GM23248 (cell line): ENCODE measurements at regions not wholly inside any gene's neighbourhood (a gene's known extent, or its start where the extent isn't known, plus 50 kb on each side); places are given as distances from the start of the nearest gene placed in this dataset.

ENCODE experiments used
- DNase-seq: peaks from one replicate; pipeline ENCODE4 v3.0.0-alpha.2; 2015
- H2AFZ ChIP-seq: fragments of 200-600 bp; sonication (generic); 2 replicates; pipeline ENCODE4 v1.6.1; 2016; ENCODE audit warnings: antibody characterized with exemption
- H3F3A ChIP-seq: fragments of 200-600 bp; sonication (generic); 2 replicates; pipeline ENCODE4 v1.6.1; 2016; ENCODE audit warnings: mild to moderate bottlenecking, antibody characterized with exemption, mixed run types; ENCODE audit not compliant: insufficient read depth
- H3K27ac ChIP-seq: fragments of 200-600 bp; sonication (generic); 2 replicates; pipeline ENCODE4 v1.5.1; 2016; ENCODE audit warnings: mild to moderate bottlenecking
- H3K27me3 ChIP-seq: fragments of 200-600 bp; sonication (generic); replicated peaks from 2 replicates; pipeline ENCODE4 v1.6.1; 2016; ENCODE audit warnings: mild to moderate bottlenecking; ENCODE audit not compliant: insufficient read depth
- H3K36me3 ChIP-seq: fragments of 200-600 bp; sonication (generic); 2 replicates; pipeline ENCODE4 v1.6.1; 2016; ENCODE audit warnings: low read depth, mild to moderate bottlenecking
- H3K4me1 ChIP-seq: fragments of 200-600 bp; sonication (generic); 2 replicates; pipeline ENCODE4 v1.6.1; 2016; ENCODE audit warnings: mild to moderate bottlenecking; ENCODE audit not compliant: insufficient read depth
- H3K4me2 ChIP-seq: fragments of 200-600 bp; sonication (generic); one replicate; pipeline ENCODE4 v1.6.1; 2016; ENCODE audit warnings: mild to moderate bottlenecking; ENCODE audit not compliant: unreplicated experiment
- H3K4me3 ChIP-seq: fragments of 200-600 bp; sonication (generic); 2 replicates; pipeline ENCODE4 v1.5.1; 2016; ENCODE audit warnings: mild to moderate bottlenecking
- H3K79me2 ChIP-seq: fragments of 200-600 bp; sonication (generic); 2 replicates; pipeline ENCODE4 v1.6.1; 2016; ENCODE audit warnings: mild to moderate bottlenecking; ENCODE audit not compliant: insufficient read depth
- H3K9ac ChIP-seq: fragments of 200-600 bp; sonication (generic); 2 replicates; pipeline ENCODE4 v1.6.1; 2016; ENCODE audit warnings: mild to moderate bottlenecking
- H3K9me2 ChIP-seq: fragments of 200-600 bp; sonication (generic); 2 replicates; pipeline ENCODE4 v1.6.1; 2016; ENCODE audit warnings: mixed run types, mild to moderate bottlenecking, moderate library complexity; ENCODE audit not compliant: insufficient read depth
- H3K9me3 ChIP-seq: fragments of 200-600 bp; sonication (generic); one replicate; pipeline ENCODE4 v1.6.1; 2017; ENCODE audit warnings: low read depth
- H4K20me1 ChIP-seq: fragments of 200-600 bp; sonication (generic); 2 replicates; pipeline ENCODE4 v1.6.0; 2016; ENCODE audit not compliant: insufficient read depth
- EZH2 ChIP-seq: fragments of 200-600 bp; sonication (generic); IDR thresholded peaks from 2 replicates; pipeline ENCODE4 v1.6.1; 2018; ENCODE audit warnings: antibody characterized with exemption, mild to moderate bottlenecking; ENCODE audit not compliant: insufficient read depth, poor library complexity, severe bottlenecking
- EZH2phosphoT487 ChIP-seq: fragments of 200-600 bp; sonication (generic); IDR thresholded peaks from 2 replicates; pipeline ENCODE4 v1.6.1; 2018; ENCODE audit warnings: antibody characterized with exemption, moderate library complexity, mild to moderate bottlenecking, low read depth; ENCODE audit not compliant: insufficient read depth
- WGBS, 2 experiments: methylation state at CpG; one replicate each; pipeline ENCODE4 v1.1.6; 2015 to 2017; ENCODE audit warnings: low lambda C conversion rate in 2 of 2, low coverage in 1 of 2; ENCODE audit errors: missing lambda C conversion rate in 2 of 2; 5-methylcytosine and 5-hydroxymethylcytosine counted together
- in situ Hi-C: fragments of 300-500 bp; cut with MboI; formaldehyde crosslinking; loops from 2 replicates; pipeline ENCODE4 v1.15.0; 2020

DNA sequence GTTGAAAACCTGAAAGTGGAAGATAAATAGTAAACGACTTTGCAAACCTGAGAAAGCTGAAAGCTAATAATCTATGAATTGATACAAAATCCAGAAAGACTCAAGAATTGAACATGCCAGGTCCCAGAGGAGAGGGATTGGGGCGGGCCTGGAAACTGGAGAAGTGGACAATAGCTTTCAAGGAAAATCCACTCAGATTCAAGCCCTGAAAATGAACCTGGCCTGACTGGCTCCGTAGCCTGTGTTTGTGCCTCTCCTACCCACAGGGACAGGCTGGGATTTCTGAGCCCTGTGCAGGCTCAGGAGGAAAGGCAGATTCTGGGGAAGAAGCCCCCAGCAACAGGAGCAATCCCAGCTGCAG lies 274.8 kb upstream of the HS6ST1 start:
- in situ Hi-C loops: no loop called here
- Histone ChIP-seq H3K4me1 (no peaks in the 10 kb centered on the region), H3K9me2 (no peaks in the 10 kb centered on the region), H3F3A (no peaks in the 10 kb centered on the region), H3K9ac (no peak overlapping the region), H3K4me2 (no peak overlapping the region), H3K36me3 (no peaks in the 10 kb centered on the region), H3K4me3 (no peak overlapping the region), H3K9me3 (no peaks in the 10 kb centered on the region), H2AFZ (no peak overlapping the region), H3K79me2 (no peaks in the 10 kb centered on the region), H3K27ac (no peak overlapping the region), H3K27me3 (no peaks in the 10 kb centered on the region), H4K20me1 (no peaks in the 10 kb centered on the region)
- DNase-seq: no peak
- TF ChIP-seq EZH2: no peak
- TF ChIP-seq EZH2phosphoT487: no peak
- WGBS, 2 experiments: 87 to 88% methylated on average over 3 of the region's 3 CpGs

- Histone ChIP-seq H3K4me2 (no peak overlapping the region), H3K9me2 (no peaks in the 10 kb centered on the region), H3K27me3 (no peaks in the 10 kb centered on the region), H3F3A (no peaks in the 10 kb centered on the region), H3K9me3 (no peaks in the 10 kb centered on the region), H3K79me2 (no peaks in the 10 kb centered on the region), H3K27ac (no peak overlapping the region), H4K20me1 (no peaks in the 10 kb centered on the region), H2AFZ (no peak overlapping the region), H3K9ac (no peak overlapping the region), H3K4me1 (no peaks in the 10 kb centered on the region), H3K4me3 (no peak overlapping the region), H3K36me3 (no peaks in the 10 kb centered on the region)
- no peak for TF ChIP-seq EZH2phosphoT487
- TF ChIP-seq EZH2: no peak
- DNase-seq: no peak
- in situ Hi-C loops: no loop called here
- 86 to 88% methylated on average over 17 of the region's 17 CpGs for WGBS, 2 experiments
Measured at GRCh38 chr2:128593879-128594650, 275.4 kb upstream of the HS6ST1 start.

DNA sequence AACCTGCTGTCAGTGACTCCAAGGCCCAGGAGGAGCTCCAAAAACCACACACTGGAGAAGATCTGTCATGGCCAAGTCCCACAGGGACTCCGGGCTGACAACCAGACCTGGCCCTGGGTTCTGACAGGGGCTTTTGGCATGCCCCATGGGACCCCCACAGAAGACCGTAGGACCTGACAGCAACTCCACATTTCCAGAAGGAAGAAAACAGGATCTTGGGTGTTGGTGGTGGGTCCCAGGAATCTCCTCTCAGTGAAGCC lies 275.9 kb upstream of the HS6ST1 start:
- TF ChIP-seq EZH2phosphoT487 (no peak), EZH2 (no peak)
- no peak for DNase-seq
- WGBS, 2 experiments: 95 to 96% methylated on average over 2 of the region's 2 CpGs
- no peak overlapping the region for H3K4me2 ChIP-seq
- H3K79me2 ChIP-seq: no peaks in the 10 kb centered on the region
- no peaks in the 10 kb centered on the region for H3K27me3 ChIP-seq
- no peak overlapping the region for H3K9ac ChIP-seq
- H2AFZ ChIP-seq: no peak overlapping the region
- no peaks in the 10 kb centered on the region for H3K36me3 ChIP-seq
- no peaks in the 10 kb centered on the region for H3K9me3 ChIP-seq
- H3K27ac ChIP-seq: no peak overlapping the region
- H3F3A ChIP-seq: no peaks in the 10 kb centered on the region
- H3K4me3 ChIP-seq: no peak overlapping the region
- H3K9me2 ChIP-seq: no peaks in the 10 kb centered on the region
- H4K20me1 ChIP-seq: no peaks in the 10 kb centered on the region
- in situ Hi-C loops: no loop called here
- H3K4me1 ChIP-seq: no peaks in the 10 kb centered on the region

DNA sequence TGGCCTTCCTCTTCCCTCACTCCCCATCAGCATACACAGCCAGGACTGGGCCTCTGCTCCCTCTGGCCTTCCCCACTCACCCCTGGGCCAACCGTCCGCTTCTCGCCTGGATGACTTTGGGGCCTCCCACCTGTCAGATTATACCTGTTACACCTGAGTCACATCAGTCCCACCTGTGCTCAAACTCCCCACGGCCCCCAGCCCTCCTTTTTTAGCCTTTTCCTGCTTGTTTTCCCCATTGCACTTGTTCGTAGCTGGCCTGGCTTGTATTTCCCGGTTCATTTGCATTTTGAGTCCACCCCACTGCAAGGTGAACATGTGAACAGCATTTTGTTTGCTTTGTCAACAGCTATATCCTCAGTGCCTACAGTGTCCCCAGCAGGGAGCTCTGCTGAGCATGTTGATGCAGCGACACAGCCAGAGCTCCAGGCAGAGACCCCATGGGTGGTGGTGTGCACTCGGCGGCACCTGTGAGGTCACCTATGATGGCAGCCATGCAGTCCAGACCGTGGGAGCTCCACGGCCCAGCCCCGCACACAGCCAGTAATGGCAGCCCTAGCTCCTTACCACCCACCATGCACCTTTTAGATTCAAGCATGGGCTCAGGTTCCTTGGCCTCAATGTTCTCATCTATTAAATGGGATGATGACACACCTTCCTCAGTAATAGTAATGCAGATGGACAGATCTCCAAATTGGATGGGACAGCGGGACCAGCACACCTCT lies 276.4 kb upstream of the HS6ST1 start:
- Histone ChIP-seq H3K79me2 (no peaks in the 10 kb centered on the region), H3K4me2 (no peak overlapping the region), H3K9me3 (no peaks in the 10 kb centered on the region), H3K27me3 (no peaks in the 10 kb centered on the region), H3K36me3 (no peaks in the 10 kb centered on the region), H3K4me1 (no peaks in the 10 kb centered on the region), H4K20me1 (no peaks in the 10 kb centered on the region), H3F3A (no peaks in the 10 kb centered on the region), H3K4me3 (no peak overlapping the region), H3K9me2 (no peaks in the 10 kb centered on the region), H2AFZ (no peak overlapping the region), H3K9ac (no peak overlapping the region), H3K27ac (no peak overlapping the region)
- DNase-seq: no peak
- in situ Hi-C loops: no loop called here
- 90 to 92% methylated on average over 13 of the region's 13 CpGs for WGBS, 2 experiments
- TF ChIP-seq EZH2 (no peak), EZH2phosphoT487 (no peak)
